ENCODE measurements at regions not wholly inside any gene's neighbourhood (a gene's known extent, or its start where the extent isn't known, plus 50 kb on each side); places are given as distances from the start of the nearest gene placed in this dataset.

DNA sequence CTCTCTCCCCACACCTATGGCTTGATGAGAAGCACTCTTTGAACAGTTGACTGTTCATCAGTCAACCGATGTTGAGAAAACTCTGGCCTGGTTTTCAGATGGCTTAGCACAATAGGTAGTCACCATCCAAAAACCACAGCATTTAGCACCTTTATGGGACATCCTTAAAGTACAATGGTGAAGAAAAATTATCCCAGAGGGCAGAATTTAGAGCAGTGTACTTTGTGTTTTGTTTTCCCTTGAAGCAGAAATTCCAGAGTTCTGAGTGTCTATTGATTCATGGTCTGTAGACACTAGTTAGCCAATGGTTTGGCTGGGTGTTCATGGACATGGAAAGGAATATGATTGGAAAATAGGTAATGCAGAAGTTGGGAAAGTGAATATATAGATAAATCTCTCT is 487.0 kb downstream of the PDHA2 start:
- TF ChIP-seq, protein P1, sequence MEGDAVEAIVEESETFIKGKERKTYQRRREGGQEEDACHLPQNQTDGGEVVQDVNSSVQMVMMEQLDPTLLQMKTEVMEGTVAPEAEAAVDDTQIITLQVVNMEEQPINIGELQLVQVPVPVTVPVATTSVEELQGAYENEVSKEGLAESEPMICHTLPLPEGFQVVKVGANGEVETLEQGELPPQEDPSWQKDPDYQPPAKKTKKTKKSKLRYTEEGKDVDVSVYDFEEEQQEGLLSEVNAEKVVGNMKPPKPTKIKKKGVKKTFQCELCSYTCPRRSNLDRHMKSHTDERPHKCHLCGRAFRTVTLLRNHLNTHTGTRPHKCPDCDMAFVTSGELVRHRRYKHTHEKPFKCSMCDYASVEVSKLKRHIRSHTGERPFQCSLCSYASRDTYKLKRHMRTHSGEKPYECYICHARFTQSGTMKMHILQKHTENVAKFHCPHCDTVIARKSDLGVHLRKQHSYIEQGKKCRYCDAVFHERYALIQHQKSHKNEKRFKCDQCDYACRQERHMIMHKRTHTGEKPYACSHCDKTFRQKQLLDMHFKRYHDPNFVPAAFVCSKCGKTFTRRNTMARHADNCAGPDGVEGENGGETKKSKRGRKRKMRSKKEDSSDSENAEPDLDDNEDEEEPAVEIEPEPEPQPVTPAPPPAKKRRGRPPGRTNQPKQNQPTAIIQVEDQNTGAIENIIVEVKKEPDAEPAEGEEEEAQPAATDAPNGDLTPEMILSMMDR (IDR thresholded peaks at IDR 0.05), result no peak
- TF ChIP-seq POLR2A (IDR thresholded peaks at IDR 0.05), result no peak

Measured in suprapubic skin (tissue), 3 donors.